ENCODE measurements at regions not wholly inside any gene's neighbourhood (a gene's known extent, or its start where the extent isn't known, plus 50 kb on each side); places are given as distances from the start of the nearest gene placed in this dataset.
"Not testable (repeated sequence)": the region's sequence is repeated elsewhere in the genome, so short reads cannot be mapped to it uniquely, and the experiment has no call there.

DNA sequence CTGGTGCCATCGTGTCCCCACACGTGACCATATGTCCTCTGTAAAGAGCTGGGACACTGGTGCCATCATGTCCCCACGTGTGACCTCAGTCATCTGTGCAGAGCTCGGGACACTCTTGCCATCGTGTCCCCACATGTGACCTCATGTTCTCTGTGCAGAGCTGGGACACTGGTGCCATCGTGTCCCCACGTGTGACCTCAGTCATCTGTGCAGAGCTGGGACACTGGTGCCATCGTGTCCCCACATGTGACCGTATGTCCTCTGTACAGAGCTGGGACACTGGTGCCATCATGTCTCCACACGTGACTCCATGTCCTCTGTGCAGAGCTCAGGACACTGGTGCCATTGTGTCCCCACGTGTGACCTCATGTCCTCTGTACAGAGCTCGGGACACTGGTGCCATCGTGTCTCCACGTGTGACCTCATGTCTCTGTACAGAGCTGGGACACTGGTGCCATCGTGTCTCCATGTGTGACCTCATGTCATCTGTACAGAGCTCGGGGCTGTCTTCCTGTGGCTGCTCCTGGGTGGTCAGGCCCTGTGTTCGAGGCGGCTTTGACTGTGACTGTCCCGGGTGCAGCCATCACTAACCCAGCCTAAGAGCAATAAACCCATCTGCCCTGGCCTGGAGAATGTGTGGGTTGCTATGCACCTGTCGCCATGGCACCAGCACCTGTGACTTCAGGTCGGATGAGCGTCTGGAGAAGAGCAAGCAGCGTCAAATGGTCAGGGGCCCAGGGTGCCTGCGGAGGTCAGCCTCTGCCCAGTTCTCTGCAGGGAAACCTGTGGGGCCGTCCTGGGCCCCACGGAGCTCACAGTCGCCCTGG, 334.4 kb downstream of the ADGRD1 start:
- ATAC-seq (no peak), DNase-seq (no peak)

DNA sequence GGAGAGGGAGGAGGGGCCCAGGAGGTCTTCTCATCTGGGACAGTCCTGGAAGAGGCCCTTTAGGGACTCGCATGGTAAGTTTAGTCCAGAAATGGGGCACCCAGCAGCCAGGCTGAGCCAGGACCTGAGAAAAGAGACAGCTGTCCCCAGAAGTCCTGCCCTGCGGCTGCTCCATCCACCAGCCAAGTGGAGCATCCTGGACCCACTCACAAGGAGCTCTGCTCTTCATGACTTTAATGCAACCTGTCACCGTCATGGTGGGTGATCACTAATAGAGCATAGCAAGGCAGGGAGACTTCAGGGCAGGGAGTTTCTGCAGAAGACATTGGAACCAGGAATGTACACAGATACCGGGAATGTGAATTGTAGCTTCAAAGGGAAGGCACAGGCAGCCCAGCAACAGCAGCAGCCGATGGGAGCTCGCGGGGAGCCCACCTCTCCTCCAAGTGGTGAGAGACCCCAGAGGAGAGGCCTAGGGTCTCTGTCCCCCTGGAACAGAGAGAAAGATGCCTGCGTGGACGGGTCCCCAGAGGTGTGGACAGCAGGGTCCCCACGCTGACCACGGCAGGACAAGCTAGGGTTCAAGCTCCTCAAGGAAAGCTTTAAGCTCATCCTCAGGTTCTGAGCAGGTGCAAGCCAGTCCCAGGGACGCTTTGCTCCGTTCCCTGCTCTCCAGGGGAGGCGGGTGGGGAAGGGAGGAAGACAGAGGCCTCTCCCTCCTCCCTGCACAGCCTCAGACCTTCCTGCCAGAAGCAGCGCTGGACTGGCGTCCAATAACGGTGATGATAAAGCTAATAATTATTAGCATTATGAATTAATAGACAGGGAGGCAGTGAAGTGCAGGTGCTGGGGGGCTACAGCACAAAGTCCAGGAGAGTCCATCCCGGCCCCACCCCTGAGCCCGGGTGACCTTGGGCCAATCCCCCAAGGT, 335.3 kb downstream of the ADGRD1 start:
- not testable (repeated sequence) for DNase-seq, ATAC-seq

DNA sequence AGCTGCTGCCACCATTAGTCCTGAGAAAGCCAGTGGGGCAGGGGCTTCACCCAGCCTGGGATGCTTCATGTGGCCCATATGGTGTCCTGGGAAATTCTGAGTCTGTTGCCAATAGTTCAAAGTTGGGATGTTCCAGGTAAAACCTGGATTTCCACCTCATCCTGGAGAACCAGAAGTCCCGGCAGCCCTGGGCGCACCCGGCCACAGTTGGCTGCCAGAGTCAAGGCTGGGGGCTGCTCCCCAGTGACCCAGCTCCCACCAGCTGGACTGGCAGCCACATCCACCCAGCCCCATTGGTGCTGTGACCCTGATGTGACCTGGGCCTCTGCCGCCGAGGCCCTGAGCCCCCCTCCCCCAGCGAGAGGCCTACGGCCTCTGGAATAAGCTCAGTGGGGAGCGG, 336.1 kb downstream of the ADGRD1 start:
- DNase-seq, ATAC-seq: not testable (repeated sequence)

DNA sequence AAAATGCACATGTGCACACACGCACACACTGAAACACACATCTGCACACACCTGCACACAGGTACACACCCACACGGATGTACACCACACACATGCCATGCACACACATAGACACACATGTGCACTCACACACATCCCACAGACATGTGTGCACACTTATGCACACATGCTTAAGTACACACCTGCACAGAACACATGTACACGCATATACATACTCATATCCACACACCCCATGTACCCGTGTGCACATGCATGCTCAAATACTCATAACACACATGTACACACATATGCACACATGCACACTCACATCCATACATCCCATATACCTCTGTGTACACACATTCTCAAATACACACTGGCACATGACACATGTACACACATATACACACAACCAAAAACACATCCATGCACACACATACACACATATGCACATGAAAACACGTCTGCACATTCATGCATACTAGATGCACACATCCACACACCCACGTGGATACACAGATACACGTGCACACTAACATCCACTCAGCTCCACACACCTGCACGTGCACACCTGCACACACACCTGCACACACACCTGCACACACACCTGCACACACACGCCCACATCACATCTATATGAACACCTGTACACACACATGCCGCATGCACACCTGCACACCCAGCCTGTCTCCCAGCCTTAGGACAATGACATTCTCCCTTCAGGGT, 336.7 kb downstream of the ADGRD1 start:
- ATAC-seq (no peak), DNase-seq (no peak)

- not testable (repeated sequence) for DNase-seq, ATAC-seq
Observed at GRCh38 chr12:131293071-131294015, 339.6 kb downstream of the ADGRD1 start.

DNA sequence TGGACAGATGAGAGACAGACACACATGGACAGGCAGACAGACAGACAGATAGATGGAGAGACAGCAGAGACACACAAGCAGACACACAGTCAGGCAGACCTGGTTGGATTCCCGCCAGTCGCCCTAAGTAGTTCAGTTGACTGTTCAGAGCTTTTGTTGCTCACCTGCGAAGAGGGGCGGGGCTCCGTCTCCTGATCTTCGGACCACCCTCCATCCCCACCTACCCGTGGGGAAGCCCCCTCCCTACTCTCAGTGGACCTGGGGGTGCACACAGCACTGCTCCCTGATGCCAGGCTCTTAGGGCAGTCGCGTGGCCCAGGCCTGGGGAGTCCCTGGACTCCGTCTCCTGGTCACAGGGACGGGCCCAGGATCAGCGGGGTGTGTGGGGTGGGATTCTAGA, 341.0 kb downstream of the ADGRD1 start:
- not testable (repeated sequence) for ATAC-seq, DNase-seq

- DNase-seq, ATAC-seq: not testable (repeated sequence)
Observed at GRCh38 chr12:131295117-131295516, 341.4 kb downstream of the ADGRD1 start.

GRCh38 chr12:131295559-131295958, 341.9 kb downstream of the ADGRD1 start:
- not testable (repeated sequence) for DNase-seq, ATAC-seq

DNA sequence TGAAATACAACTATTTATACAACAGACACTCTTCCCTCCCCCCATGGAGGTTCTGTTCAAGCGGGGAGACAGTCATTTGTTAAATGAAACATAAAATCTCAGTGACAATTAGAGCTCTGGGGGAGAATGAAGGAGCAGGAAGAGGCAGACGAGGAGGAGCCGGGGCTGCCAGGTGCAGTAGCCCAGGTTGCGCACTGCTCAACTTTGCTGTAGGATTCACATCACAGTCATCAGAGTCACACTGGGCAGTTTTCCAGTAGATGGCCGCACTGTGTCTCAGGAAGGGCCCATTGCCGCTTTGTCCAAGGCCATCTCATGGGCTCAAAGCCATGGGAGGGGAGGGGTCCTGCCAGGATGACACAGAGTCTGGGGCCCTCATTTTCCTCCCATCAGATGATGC, 342.4 kb downstream of the ADGRD1 start:
- ATAC-seq, DNase-seq: not testable (repeated sequence)

- not testable (repeated sequence) for DNase-seq, ATAC-seq
Observed at GRCh38 chr12:131296651-131297050, 342.9 kb downstream of the ADGRD1 start.

GRCh38 chr12:131298526-131299369, 345.0 kb downstream of the ADGRD1 start:
- not testable (repeated sequence) for DNase-seq
- peak; percentile 35 for ATAC-seq

- ATAC-seq, DNase-seq: not testable (repeated sequence)
Observed at GRCh38 chr12:131299370-131299701, 345.6 kb downstream of the ADGRD1 start.

DNA sequence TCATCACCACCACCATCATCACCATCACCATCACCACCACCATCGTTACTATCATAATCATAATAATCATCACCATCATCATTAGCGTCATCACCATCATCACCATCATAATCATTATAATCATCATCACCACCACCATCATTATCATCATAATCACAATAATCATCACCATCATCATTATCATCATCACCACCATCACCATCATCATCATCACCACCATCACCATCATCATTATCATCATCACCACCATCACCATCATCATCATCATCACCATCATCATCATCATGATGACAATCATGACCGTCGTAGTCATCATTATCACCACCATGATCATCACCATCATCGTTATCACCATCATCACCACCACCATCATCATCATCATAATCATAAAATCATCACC, 349.9 kb downstream of the ADGRD1 start:
- DNase-seq, ATAC-seq: not testable (repeated sequence)

DNA sequence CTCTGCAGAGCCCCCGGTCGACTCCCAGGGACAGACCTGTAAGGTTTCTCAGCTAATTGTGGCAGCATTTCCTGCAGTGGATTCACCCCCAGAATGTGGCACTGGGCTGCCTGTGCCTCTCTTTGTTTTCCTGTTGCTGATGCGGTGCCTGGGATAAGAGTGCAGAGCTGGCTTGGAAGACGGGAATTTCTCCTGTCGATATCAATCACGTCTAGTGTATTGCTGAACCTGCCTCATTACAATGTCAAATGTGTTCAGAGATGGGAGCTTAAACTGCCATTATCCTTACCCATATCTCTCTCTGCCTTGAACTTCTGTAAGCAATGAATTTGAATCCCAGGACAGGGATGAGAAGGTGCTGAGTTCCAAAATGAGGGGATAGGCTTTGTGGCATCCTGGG, 350.9 kb downstream of the ADGRD1 start:
- not testable (repeated sequence) for ATAC-seq, DNase-seq

- ATAC-seq (no peak), DNase-seq (no peak)
Observed at GRCh38 chr12:131309700-131310099, 356.0 kb downstream of the ADGRD1 start.

DNA sequence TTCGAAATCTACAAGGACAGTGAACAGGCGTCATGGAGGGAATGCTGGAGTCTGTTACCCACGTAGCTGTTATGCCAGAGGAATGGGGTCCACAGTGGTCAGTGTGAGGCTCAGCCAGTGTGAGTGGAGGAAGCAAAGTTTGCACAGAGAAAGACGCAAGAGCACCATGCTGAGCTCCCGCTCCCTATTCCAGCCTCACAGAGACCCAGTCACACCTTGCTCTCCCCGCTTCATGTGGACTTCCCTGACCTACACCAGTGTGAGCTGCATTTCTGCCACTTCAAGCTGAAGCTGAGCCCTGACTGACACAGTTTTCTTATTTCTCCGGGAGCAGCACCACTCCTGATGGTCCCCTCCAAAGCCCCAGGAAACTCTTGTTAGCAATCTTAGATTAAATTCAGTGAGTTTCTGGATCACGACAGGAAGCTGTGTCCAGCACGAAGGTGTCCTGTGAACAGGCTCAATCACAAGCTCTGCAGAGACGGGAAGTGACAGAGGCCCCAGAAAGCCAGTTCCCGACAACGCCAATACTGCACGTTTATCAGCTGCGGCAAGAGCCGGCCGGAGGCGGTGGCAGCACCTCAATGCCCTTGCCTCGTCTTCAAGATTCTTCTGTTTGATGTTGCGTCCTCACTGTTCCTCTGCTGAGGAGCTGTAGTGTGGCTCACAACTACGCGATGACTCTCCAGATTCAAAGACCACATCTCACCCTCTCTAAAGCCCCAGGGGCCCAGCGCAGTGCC, 356.7 kb downstream of the ADGRD1 start:
- not testable (repeated sequence) for DNase-seq, ATAC-seq

DNA sequence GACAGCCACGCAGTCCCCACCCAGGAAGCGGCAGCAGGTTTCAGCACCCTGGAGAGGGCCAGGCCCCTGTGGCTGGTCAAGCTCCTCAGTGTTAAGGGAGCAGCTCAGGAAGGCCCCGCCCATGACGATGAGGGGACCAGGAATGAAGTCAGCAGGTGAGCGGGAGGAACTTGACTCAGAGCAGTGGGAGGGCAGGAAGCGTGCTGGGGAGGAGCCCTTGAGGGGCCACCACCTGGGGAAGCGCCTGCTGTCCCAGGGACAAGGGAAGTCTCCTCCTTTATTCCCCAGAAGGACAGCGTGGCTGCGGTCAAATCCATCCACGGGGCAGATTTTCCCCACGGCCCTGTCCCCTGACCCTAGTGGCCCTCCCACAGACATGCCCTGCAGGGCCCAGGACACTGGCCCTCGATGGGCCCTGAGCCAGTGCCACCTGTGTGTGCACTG, 357.6 kb downstream of the ADGRD1 start:
- DNase-seq = not testable (repeated sequence)
- peak; percentile 50 for ATAC-seq

DNA sequence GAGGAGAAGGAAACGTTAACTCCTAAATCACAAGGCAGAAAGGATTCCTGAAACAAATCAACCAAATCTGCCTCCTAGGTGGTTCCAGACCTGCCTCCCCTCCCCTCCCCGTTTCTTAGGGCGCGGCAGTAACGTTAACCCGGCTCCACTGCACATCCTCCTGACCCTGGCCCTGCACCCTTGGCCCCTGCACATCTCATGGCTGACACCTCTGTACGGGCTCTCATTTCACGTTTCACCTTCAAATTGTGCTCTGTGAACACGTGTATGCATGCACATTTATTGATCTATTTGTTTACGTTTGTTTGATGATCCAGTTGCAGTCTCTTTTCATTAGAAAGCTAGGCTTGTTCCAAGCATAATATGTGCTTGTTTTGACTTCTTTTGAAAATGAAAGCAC, 358.1 kb downstream of the ADGRD1 start:
- ATAC-seq (no peak), DNase-seq (no peak)

DNA sequence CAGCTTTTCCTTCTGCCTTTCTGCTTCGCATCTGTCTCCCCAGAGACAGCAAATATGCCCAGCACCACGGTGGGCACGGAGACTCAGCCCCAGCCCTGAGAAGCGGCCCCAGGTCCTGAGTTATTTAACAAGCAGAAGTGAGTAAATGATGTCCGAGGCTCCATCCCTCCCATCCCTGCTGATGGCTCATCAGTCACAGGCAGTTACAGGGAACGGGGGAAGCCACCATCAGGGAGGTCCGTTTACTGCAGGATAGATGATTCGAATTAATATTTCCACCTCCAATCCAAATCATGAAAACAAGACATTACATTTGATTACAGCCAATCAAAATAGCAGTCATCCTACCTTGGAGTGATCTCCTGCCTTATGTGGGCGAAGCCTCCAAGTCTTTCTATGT, 358.7 kb downstream of the ADGRD1 start:
- not testable (repeated sequence) for DNase-seq, ATAC-seq

All from stimulated activated naive CD8-positive, alpha-beta T cell treated with anti-CD3 and anti-CD28 coated beads, Interleukin-15, Interleukin-2, amounts not matched to agents 100 U/mL and 50 U/mL, for 24 hours (primary cell).